Superior temporal gyrus (tissue), 1 donor: ENCODE measurements at regions not wholly inside any gene's neighbourhood (a gene's known extent, or its start where the extent isn't known, plus 50 kb on each side); places are given as distances from the start of the nearest gene placed in this dataset.

Source experiments
- DNase-seq: peaks from one replicate; pipeline ENCODE4 v3.0.0-alpha.2; 2016; ENCODE audit errors: extremely low spot score

GRCh38 chr6:113142671-113143174, 714.4 kb upstream of the MARCKS start:
- no peak for DNase-seq

GRCh38 chr6:113143206-113143605, 713.9 kb upstream of the MARCKS start:
- no peak for DNase-seq

- DNase-seq, result no peak
These were observed 713.0 kb upstream of the MARCKS start for GRCh38 chr6:113144117-113144516.

GRCh38 chr6:113146878-113147277, 710.3 kb upstream of the MARCKS start:
- no peak for DNase-seq

DNA sequence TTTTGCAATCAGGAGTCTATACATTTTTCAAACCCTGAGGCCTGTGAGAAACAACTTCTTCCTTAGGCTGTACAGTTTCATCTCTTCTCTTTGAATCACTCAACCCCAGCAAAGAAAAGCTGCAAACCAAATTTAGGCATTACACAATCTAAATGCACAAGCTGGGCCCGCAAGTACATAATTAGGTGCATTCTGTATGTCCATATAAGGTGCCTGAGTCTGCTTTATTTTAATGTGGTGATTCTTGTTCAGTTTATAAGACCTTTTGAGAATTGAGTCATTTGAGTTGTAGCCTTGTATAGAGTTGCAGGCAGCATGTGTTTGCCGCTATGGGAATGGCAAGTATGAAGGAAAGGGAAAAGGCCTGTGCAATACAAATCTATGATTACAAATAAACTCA, 709.6 kb upstream of the MARCKS start:
- DNase-seq, result no peak

DNA sequence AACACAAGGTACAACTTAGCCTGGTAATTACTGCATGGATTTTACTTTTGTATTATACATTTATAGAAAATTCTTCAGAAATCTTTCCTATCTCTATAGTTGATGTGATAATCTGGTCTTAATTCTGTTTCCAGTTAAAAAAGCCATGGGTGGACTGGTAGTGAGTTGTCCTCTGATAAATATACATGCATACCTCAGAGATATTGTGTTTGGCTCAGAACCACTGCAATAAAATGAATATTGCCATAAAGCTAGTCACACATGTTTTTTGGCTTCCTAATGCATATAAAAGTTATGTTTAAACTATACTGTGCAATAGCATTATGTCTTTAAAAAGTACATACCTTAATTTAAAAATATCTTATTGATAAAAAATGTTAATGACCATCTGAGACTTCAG, 708.6 kb upstream of the MARCKS start:
- no peak for DNase-seq

- DNase-seq, result no peak
These were observed 707.6 kb upstream of the MARCKS start for GRCh38 chr6:113149511-113149910.

DNA sequence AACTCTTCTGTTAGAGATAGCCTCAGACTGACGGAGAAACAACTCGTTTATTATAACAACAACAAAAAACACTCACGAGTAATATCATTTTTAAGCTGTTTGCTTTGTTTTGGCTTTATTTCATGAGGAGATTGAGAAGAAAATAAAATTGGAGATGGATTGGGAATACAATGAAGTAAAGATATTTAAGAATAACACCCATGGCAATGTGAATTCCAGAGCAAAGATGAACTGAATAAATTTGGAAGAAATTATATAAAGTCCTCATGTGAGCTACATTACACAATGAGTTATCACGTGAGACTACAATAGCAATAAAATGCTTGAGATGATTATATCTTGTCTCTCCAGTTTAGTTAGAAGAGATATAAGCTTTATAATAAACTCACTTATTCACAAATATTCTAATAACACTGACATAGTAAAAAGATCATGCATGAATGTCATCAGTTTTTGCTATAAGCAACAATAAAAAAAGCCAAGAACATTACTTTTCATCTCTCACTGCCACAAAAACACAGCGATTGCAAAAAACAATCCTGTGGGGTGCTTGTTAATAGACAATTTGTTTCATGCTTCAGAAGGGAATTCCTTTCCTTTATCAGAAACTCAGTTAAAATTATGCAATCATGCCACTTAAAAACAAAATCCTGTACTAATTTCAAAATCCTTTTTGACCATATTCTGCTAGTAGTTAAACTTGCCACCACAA, 696.7 kb upstream of the MARCKS start:
- DNase-seq, result no peak

DNA sequence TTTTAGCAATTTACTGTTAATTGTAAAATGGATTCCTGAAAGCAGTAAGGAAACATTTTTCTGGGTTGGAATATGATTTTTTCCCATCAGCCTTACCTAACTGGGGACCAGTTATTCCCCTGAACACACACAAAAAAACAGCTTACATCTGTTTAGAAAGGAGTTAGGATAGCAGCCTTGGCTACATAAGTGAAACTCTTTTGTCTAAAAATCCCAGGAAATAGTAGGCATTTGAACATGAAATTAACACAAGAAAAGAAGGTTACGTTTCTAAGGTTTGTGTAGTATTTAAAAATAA, 696.2 kb upstream of the MARCKS start:
- no peak for DNase-seq

- no peak for DNase-seq
These were observed 694.4 kb upstream of the MARCKS start for GRCh38 chr6:113162739-113163138.

DNA sequence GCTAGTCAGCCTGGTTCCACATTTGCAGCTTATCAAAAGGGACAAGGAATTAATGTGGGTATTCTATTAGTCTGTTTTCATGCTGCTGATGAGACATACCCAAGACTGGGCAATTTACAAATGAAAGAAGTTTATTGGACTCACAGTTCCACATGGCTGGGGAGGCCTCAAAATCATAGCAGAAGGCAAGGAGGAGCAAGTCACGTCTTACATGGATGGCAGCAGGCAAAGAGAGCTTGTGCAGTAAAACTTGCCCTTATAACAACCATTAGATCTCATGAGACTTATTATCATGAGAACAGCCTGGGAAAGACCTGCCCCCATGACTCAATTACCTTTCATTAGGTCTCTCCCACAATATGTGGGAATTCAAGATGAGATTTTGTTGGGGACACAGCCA, 689.1 kb upstream of the MARCKS start:
- no peak for DNase-seq

- no peak for DNase-seq
These were observed 687.7 kb upstream of the MARCKS start for GRCh38 chr6:113169484-113169883.

DNA sequence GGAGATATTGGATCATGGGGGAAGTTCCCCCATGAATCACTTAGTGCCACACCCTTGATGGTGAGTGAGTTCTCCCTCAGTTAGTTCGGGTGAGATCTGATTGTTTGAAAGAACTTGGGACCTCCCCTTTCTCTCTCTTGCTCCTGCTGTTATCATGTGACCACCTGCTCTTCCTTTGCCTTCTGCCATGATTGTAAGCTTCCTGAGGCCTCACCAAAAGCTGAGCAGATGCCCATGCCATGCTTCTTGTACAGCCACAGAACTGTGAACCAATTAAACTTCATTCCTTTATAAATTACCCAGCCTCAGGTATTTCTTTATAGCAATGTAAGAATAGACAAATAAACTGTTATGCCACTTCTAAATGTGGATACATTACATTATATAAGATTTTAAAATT, 686.7 kb upstream of the MARCKS start:
- no peak for DNase-seq

- no peak for DNase-seq
These were observed 685.3 kb upstream of the MARCKS start for GRCh38 chr6:113171882-113172281.

GRCh38 chr6:113172531-113172966, 684.6 kb upstream of the MARCKS start:
- DNase-seq, result peak; percentile 96

DNA sequence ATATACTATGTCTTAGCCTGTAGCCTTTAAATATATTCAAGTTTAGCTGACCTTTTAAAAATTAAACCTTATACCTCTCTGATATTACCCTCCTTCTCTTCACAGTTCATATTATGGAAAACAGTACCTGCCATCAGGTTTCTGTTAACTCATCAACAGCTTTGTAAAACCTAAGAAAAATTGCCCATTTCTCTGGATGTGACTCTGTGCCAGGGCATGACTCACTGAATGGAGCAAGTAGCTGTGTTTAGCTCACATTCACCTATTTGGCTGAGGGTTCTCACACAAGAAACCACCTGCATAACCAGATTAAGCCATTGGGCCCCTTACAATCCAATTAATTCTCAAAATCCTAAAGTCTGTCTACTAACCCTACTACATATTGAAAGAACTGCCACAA, 678.8 kb upstream of the MARCKS start:
- DNase-seq, result no peak

DNA sequence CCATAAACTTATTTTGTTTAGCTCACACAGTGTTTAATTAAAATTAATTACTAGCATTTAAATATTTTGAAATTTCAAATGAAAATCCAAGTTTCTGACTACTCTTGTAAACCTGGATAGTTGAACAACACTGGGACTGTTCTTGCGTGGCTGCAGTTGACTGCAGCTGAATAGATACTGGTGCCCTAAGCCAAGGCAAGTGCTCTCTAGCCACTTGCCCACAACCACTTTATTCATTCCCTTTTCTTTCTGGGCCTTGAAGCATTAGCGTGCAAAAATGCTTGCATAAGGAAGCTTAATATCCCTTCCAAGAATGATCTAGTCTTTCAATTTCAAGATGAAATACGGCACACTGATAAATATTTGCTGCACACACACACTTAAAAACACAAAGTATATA, 676.0 kb upstream of the MARCKS start:
- peak; percentile 32 for DNase-seq

DNA sequence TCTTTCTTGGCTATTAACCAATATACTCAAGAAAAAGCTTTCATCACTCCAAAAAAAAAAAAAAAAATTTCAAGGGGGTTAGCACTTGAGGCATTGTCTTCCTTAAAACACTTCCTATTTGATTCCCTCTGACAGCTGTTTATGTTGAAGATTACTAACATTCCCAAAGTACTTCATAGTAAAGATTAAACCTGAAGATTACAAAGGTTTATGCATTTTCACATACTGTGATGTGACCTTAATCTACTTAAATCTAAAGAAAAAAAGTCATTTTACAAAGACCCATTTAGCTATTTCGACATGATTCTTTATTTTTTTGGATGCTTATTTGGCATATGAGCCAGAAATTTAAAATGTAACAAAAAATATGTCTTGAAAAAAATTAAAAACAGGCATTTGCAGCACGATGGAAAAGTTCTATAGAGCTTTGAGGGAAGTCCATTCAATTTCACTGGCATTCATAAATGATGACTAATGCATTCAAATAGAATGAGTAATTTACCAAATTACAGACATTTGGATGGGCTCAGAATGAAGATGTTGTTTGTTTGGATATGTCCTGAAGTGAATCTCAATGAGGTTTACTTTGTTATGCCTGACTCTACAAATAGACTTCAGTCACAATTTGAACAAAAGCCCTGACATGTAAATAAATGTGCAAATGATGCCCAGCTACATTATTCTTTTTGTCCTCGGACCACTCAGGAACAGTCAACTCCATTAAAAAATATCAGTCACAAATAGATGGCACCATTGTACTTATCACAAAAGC, 674.6 kb upstream of the MARCKS start:
- DNase-seq, result peak; percentile 65

GRCh38 chr6:113184291-113184690, 672.9 kb upstream of the MARCKS start:
- DNase-seq, result no peak

GRCh38 chr6:113184736-113185135, 672.4 kb upstream of the MARCKS start:
- DNase-seq, result no peak

DNA sequence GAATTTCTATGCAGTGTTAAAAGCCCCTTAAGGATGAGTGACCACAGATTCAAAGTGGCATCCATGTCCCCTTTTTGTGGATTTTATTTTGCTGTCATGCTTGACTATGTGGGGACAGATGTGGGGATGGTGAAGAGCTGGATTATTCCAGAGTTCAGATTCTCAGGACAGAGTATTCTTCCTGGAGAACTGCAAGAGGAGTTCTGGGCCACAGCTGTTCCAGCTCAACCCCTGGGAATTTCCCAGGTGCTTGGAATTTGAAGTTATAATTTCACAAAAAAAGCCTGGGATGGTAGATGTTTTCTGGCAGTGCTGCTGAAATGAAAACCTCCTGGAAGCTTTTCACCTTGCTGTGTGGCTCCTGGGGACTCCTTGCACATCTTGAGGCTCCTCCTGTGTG, 671.8 kb upstream of the MARCKS start:
- no peak for DNase-seq

- DNase-seq, result no peak
These were observed 669.5 kb upstream of the MARCKS start for GRCh38 chr6:113187661-113188060.

DNA sequence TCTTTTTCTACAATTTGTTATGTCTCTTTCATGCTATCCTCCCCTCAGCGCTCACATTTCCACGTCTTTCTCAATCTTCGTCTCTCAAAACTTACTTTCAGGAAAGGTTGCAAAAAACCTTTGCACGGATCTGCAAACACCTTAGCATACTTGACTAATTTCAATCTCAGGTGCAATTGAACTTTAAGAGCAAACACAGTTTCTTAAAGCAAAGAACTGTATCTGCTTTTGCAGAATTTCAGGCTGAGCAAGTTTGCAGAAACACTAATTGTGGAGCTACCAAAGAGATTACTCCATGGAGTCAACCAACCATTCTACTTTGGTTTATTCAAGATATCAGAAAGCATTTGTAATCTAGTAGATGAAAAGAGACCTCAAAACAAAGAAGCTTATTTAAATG, 668.2 kb upstream of the MARCKS start:
- no peak for DNase-seq
